ENCODE measurements at regions not wholly inside any gene's neighbourhood (a gene's known extent, or its start where the extent isn't known, plus 50 kb on each side); places are given as distances from the start of the nearest gene placed in this dataset.
A peak's percentile ranks its signal among the peaks of the same experiment; 100 is the strongest.

DNA sequence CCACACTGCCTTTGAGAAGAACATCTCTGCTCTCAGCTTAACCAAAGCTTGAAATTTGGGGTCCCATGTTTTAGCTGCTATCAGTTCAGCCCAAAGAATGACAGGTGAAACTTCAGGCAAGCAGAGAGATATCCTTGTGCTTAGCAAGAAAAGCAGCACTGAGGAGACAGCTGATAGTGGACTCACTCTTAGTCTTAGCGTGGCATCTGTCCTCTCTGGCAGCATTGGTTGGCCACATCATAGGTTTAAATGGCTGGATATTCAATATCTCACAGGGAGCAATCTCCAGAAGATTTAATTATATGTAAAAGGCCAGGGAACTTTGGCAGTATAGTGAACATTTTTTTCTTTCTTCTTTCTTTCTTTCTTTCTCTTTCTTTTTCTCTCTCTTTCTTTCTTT is 131.1 kb upstream of the SGK1 start:
- H2AFZ ChIP-seq (ENCODE audit: low read length) = 0 out of 2 replicates have a peak overlapping the region, but pooled peaks have one; percentile 50
- H2BK15ac ChIP-seq (ENCODE audit: low read length) = no peak overlapping the region

More for the DNA sequence above, 131.1 kb upstream of the SGK1 start:
- Histone ChIP-seq H2AK5ac (ENCODE audit: low read depth, low read length) (no peak overlapping the region), H3K4me2 (ENCODE audit: insufficient read depth in 1 of 2, low read depth in 2 of 2, low read length in 2 of 2) (no peak overlapping the region), H3K27me3 (replicated peaks in 1 of 4; ENCODE audit: control insufficient read depth in 3 of 4, extremely low read depth in 1 of 4, insufficient read depth in 3 of 4, low read length in 3 of 4) (no peaks in the 10 kb centered on the region), H3K79me2 (ENCODE audit: control insufficient read depth in 1 of 2, insufficient read depth in 2 of 2, low read length in 2 of 2) (no peaks in the 10 kb centered on the region), H3K4me3 (ENCODE audit: extremely low read depth in 1 of 4, insufficient read depth in 2 of 4, low read depth in 3 of 4, low read length in 4 of 4) (no peak overlapping the region), H4K8ac (ENCODE audit: extremely low read depth, insufficient read depth, low read length) (no peak overlapping the region), H3K14ac (ENCODE audit: insufficient read length) (no peak overlapping the region), H3K9ac (replicated peaks in 1 of 4; ENCODE audit: extremely low read depth in 1 of 4, low read depth in 3 of 4, low read length in 3 of 4) (no peak overlapping the region), H3K9me3 (ENCODE audit: insufficient read depth in 2 of 2, low read depth in 1 of 2, low read length in 1 of 2) (no peaks in the 10 kb centered on the region), H3K18ac (ENCODE audit: extremely low read depth, low read length) (no peak overlapping the region), H3K36me3 (ENCODE audit: control insufficient read depth in 2 of 4, insufficient read depth in 4 of 4, low read length in 3 of 4) (no peaks in the 10 kb centered on the region), H4K20me1 (replicated peaks in 1 of 2; ENCODE audit: control insufficient read depth in 1 of 2, insufficient read depth in 2 of 2, low read length in 2 of 2) (no peaks in the 10 kb centered on the region), H3K23ac (ENCODE audit: insufficient read length) (no peak overlapping the region), H2BK12ac (ENCODE audit: low read depth, low read length) (no peak overlapping the region), H3K4me1 (replicated peaks in 1 of 4; ENCODE audit: control insufficient read depth in 3 of 4, insufficient read depth in 4 of 4, low read length in 3 of 4) (peaks cover 0 to 7% (median 5%) of the 10 kb centered on the region in 4 experiments; a peak in 4 of 7 replicates), H2BK120ac (replicated peaks; ENCODE audit: low read depth, low read length) (no peak overlapping the region), H3K27ac (ENCODE audit: low read depth, low read length) (no peak overlapping the region), H4K91ac (replicated peaks; ENCODE audit: insufficient read length, low read length) (no peak overlapping the region), H3K23me2 (ENCODE audit: low read depth, low read length) (no peaks in the 10 kb centered on the region), H2BK5ac (ENCODE audit: low read depth, low read length) (no peak overlapping the region), H2BK20ac (ENCODE audit: low read length) (no peak overlapping the region), H3K4ac (replicated peaks; ENCODE audit: insufficient read length, low read depth, low read length) (no peak overlapping the region), H3K56ac (replicated peaks; ENCODE audit: insufficient read length, low read depth, low read length) (no peak overlapping the region), H4K5ac (ENCODE audit: insufficient read length, low read depth, low read length) (no peak overlapping the region), H3K79me1 (ENCODE audit: low read depth, low read length) (no peaks in the 10 kb centered on the region)
- TF ChIP-seq, protein P1, sequence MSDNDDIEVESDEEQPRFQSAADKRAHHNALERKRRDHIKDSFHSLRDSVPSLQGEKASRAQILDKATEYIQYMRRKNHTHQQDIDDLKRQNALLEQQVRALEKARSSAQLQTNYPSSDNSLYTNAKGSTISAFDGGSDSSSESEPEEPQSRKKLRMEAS (IDR thresholded peaks at IDR 0.05) = no peak
- no peak for TF ChIP-seq BACH1 (IDR thresholded peaks at IDR 0.05; ENCODE audit: low read length)
- TF ChIP-seq SUZ12 (IDR thresholded peaks at IDR 0.05; ENCODE audit: low read length) = no peak
- TF ChIP-seq RFX5 (IDR thresholded peaks at IDR 0.05; ENCODE audit: borderline replicate concordance, low read depth, low read length) = no peak
- WGBS, 2 experiments (ENCODE audit: extremely low coverage in 1 of 2, insufficient coverage in 1 of 2, insufficient read length in 1 of 2, insufficient replicate concordance in 2 of 2, low coverage in 1 of 2, low lambda C conversion rate in 2 of 2, missing lambda C conversion rate in 1 of 2) = 89% methylated on average over 1 of the region's 1 CpG; no CpG with 5 or more reads in 1 of the 2 experiments
- DNase-seq (ENCODE audit: low read depth in 1 of 2, low spot score in 2 of 2) (no peak), FAIRE-seq (no peak)
- ChIA-PET CTCF (ENCODE audit: partially characterized antibody) (interaction anchor here (1.3 kb wide), 2 partner anchors 13 to 326 kb away, joined by 3 to 4 read pairs; no protein-coding TSS in a partner anchor), POLR2A (ENCODE audit: partially characterized antibody) (no interaction called here)
